Stimulated activated CD8-positive, alpha-beta memory T cell treated with anti-CD3 and anti-CD28 coated beads, Interleukin-4, amount 100 ng/mL, for 48 hours (primary cell): ENCODE measurements at regions not wholly inside any gene's neighbourhood (a gene's known extent, or its start where the extent isn't known, plus 50 kb on each side); places are given as distances from the start of the nearest gene placed in this dataset.
"Not testable (repeated sequence)": the region's sequence is repeated elsewhere in the genome, so short reads cannot be mapped to it uniquely, and the experiment has no call there.

Experiments used
- DNase-seq: peaks from one replicate; pipeline ENCODE4 v3.0.0-alpha.2; 2020

GRCh38 chr13:109702030-109702597, 84.3 kb downstream of the IRS2 start:
- DNase-seq, result not testable (repeated sequence)

DNA sequence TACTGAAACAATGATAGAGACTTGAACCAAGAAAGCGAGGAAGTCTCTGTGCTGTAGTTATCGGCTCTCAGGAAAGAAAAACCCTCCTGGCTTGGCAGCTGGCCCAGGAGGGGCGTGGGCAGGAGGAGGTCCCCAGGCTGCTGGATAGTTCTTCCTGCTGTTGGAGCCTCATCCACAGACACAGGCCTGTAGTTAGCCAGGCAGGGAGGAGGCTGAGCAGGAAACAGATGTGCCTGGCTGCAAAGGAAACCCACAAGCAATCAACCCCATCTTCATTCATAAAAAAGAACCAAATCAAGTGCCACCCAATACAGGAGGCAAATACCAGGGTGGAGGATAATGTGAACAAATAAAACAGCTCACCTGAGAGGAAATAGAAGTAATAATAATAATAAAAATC, 86.2 kb downstream of the IRS2 start:
- DNase-seq, result no peak

DNA sequence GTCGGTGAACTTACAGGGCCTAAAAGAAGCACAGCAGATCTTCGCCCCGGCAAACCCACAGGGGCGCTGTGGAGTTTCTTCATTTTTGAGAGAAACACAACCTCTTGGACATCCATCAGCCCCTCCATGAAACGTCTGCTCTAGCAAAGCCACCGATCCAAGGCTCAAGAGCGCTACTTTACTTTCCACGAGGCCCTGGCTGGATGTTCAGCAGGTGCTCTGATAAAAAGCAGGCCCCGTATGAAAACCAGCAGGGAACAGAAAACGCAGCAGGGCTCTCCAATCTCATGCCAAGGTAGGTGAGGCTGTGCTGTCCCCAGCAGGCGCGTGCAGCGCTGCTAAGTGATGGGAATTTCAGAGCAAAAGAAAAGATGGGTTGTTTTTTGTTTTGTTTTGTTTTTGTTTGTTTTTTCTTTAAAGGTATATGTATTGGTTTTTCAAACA, 86.7 kb downstream of the IRS2 start:
- no peak for DNase-seq

- DNase-seq, result no peak
Measured at GRCh38 chr13:109698779-109699178, 87.6 kb downstream of the IRS2 start.

DNA sequence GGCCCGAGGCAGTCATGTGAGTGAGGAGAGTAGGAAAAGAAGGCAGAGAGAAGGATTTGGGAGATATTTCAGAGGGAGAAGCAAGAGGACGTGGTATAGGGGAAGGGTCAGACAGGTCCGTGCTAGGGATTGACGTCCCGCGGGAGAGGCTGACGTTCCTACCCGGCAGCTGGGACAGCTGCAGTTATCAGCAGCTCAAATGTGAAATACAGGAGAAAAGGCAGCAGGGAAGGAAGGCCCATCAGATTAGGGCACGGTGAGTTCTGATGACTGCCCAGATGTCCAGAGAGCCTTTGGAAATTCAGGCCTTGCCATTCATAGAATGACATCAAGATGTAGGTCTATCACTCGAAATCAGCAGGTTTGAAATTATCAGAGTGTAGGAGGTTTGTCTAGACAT, 88.4 kb downstream of the IRS2 start:
- no peak for DNase-seq

- no peak for DNase-seq
Measured at GRCh38 chr13:109695402-109696190, 90.8 kb downstream of the IRS2 start.

- DNase-seq, result no peak
Measured at GRCh38 chr13:109694972-109695371, 91.4 kb downstream of the IRS2 start.

GRCh38 chr13:109693213-109693612, 93.2 kb downstream of the IRS2 start:
- no peak for DNase-seq

- no peak for DNase-seq
Measured at GRCh38 chr13:109691689-109692088, 94.7 kb downstream of the IRS2 start.

GRCh38 chr13:109687559-109688448, 98.6 kb downstream of the IRS2 start:
- no peak for DNase-seq

DNA sequence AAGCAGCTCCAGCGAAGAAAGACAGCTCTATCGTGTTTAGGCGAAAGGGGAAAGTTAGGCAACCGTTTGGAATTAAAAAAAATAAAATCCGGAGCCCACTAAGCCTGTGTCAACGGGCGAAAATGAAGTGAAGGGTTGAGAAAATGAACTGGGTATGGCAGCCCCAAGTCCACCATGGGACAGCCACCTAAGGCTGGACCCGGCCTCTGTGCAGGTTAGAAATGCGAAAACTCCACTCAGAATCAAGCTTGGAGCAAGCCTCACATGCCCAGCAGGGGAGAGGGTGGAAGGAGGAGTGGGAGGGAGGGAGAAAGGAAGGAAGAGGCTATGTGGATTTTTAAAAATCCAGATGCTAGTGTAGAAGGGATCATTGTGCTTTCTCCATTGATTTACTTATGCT, 101.2 kb downstream of the IRS2 start:
- no peak for DNase-seq

DNA sequence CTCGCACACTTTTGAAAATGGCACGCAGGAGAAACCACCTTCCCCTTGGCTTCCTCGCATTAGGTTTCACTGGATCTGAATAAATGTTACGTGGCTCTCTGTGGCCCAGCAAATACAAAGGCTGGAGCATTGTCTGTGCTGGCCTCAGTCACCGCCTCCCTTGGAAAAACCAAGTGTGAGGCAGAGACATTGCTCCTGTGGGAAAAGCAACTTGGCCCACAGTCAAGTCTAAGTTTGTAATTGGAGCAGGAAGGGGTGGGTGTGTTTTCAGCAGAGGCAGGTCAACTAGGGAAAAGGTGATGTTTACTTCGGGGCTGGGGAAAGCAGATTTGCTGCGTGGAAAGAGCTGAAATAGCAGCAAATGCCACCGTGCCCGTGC, 101.6 kb downstream of the IRS2 start:
- no peak for DNase-seq

DNA sequence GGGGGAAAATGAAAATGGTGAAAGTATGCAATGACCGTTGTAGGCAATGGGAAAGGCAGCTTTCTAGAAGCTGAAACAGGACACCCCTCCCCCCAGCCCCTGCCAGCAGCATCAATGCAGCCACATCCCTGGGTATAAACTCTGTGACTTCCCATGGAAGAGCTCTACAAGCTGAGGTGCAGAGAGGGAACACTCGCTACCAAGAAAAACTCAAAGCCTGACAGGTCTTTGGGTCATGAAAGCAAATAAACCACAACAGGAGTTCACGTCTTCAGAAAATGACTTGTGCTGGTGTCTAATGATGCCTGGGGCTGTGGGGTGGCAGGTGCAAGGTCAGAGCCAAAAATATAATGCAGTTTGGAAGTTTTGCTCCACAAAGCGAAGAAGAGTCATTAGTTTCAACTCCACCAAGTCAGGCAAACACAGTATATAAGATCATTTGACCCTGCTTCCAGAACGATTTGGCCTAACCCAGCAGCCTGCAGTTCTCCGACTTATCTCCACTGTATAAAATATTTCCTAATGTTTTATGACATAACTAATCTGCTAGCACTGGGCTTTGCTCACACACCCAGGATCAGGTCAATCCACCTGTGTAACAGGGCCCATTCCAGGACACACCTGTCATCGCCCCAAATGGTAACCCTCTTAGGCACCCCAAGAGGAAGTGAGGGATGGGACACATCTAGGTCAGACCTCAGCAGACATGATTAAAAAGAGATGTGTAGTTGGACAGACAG, 102.1 kb downstream of the IRS2 start:
- no peak for DNase-seq

DNA sequence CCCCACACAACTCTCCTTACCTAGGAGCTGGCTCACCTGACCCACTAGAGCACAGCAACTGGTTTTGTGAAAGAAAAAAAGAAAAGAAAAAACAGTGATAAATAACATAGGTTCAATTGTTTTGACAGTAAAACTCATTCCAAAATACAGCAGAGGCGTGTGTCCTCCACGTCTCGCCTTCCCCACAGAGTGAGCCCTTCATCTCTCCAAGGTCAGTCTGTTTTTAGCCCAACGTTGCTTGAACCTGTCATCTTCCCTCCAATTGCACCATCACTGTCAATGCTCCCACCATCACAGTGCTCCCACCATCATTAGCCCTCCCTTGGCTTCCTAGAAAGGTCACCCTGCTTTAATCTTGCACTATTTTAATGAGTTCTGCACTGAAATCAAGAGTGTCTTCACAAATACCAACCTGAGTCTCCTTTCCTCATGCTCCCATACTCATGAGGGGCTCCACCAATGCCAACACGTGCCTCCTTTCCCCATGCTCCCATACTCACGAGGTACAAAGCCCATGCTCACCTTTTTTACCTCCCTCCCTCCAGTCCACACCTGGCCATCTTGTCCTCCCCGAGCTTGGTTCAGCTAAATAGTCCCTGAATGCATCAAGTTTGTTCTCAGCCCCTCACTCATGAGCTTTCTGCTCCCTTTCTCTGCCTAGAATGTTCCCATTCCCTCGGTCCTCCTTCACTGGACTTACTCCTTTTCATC, 103.7 kb downstream of the IRS2 start:
- DNase-seq, result no peak

GRCh38 chr13:109680930-109681329, 105.5 kb downstream of the IRS2 start:
- no peak for DNase-seq

DNA sequence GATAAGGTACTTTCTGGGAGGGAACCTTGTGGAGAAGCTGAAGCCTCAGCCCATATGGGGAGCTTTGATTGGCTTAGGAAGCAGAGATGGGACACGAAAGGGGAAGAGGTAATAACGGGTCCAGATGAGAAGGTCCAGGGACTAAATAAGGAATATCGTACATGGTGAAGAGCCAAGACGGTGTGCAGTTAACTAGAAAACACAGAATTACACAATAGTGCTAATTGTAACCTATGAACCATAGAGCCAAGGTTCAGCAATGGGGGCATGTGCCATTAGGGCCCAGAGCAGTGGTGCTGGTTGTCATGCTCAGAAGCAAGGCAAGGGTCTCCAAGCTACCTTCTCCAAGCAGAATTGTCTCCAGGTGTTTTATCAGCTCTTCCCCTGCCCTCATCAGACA, 106.1 kb downstream of the IRS2 start:
- no peak for DNase-seq

DNA sequence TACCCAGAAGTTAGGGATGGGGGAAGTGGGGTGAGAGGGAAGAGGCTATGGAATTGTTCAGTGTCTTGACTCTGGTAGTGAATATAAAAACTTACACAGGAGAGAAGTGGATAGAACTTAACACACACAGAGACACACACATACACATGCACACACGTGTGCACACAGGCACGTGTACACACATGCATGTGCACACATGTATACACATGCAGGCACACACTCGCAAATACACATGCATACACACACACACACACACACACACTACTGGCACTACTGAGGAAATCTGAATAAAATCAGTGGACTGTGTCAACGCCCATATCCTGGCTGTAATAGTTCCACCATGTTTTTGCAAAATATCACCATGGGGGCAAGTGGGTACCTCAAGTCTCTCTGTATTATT, 107.9 kb downstream of the IRS2 start:
- no peak for DNase-seq

- DNase-seq, result no peak
Measured at GRCh38 chr13:109677206-109677605, 109.2 kb downstream of the IRS2 start.

- DNase-seq, result no peak
Measured at GRCh38 chr13:109673477-109673876, 112.9 kb downstream of the IRS2 start.

GRCh38 chr13:109672545-109672944, 113.8 kb downstream of the IRS2 start:
- no peak for DNase-seq

DNA sequence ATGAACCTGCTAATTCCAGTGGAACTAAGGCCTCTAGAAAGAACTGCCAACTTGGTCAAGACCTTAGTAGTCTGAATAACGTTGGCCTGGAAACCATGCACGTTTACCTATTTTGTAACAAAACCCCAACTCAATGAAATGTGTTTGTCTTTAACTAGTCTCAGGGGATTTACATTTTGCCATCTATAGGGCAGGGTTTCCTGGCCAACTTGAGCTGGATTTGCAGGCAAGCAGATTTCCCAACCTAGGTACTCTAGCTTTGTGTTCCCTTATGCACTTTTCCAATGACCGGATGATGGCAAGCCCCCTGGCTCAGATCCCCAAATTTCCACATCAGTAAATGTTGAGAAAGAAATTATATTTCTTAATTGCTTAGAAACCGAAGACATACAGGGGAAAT, 114.5 kb downstream of the IRS2 start:
- DNase-seq, result no peak

DNA sequence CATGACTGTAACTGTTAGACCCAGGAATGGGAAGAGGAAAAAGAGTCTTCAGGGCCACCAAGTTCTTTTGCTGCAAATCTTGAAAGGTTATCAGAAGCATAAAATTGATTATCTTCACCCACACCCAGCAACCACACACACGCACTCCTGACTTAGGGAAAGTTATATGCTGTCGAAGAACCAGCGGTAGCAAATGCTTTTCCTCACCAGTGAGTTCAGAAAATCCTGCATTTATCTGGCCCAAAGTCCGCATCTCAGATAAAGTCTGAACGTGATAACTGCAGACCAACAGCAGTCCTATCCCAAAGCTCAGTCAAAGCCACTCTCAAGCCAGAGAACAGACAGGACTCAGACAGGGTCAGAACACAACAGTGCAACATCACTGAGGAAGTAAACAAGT, 115.6 kb downstream of the IRS2 start:
- DNase-seq, result no peak
